ENCODE measurements at regions not wholly inside any gene's neighbourhood (a gene's known extent, or its start where the extent isn't known, plus 50 kb on each side); places are given as distances from the start of the nearest gene placed in this dataset.

GRCh38 chr4:187480146-187481145 lies 515.1 kb upstream of the ZFP42 start:
- POLR2A ChIA-PET, result no interaction called here
- intact Hi-C loops (cut with DNase I, micrococcal nuclease), result no loop called here
- Histone ChIP-seq H3K27ac (ENCODE audit: low read depth in 1 of 2, low read length in 2 of 2) (no peak overlapping the region), H3K4me3 (ENCODE audit: low read length) (no peak overlapping the region), H3K4me1 (ENCODE audit: insufficient read depth, low read length) (no peaks in the 10 kb centered on the region), H3K27me3 (ENCODE audit: control insufficient read depth in 1 of 2, insufficient read depth in 2 of 2, low read length in 2 of 2) (no peaks in the 10 kb centered on the region), H3K9me3 (ENCODE audit: control insufficient read depth in 1 of 2, insufficient read depth in 1 of 2, low read length in 2 of 2) (peaks cover 0 to 3% of the 10 kb centered on the region in 2 experiments), H3K36me3 (ENCODE audit: insufficient read depth, low read length) (no peaks in the 10 kb centered on the region)
- Mint-ChIP-seq H3K4me1 (ENCODE audit: low read depth) (no peaks in the 10 kb centered on the region), H3K36me3 (ENCODE audit: low read depth) (no peaks in the 10 kb centered on the region), H3K27me3 (no peaks in the 10 kb centered on the region), H3K4me3 (no peak overlapping the region), H3K9me3 (peaks cover 3% of the 10 kb centered on the region), H3K27ac (no peak overlapping the region)
- TF ChIP-seq CTCF (IDR thresholded peaks at IDR 0.05), result no peak
- no peak for DNase-seq
- CTCF ChIA-PET, result no interaction called here
- no peak for ATAC-seq (ENCODE audit: poor library complexity)

- Histone ChIP-seq H3K27me3 (ENCODE audit: control insufficient read depth in 1 of 2, insufficient read depth in 2 of 2, low read length in 2 of 2) (no peaks in the 10 kb centered on the region), H3K4me1 (ENCODE audit: insufficient read depth, low read length) (no peaks in the 10 kb centered on the region), H3K4me3 (ENCODE audit: low read length) (no peak overlapping the region), H3K27ac (ENCODE audit: low read depth in 1 of 2, low read length in 2 of 2) (no peak overlapping the region), H3K9me3 (ENCODE audit: control insufficient read depth in 1 of 2, insufficient read depth in 1 of 2, low read length in 2 of 2) (peaks cover 0 to 7% of the 10 kb centered on the region in 2 experiments), H3K36me3 (ENCODE audit: insufficient read depth, low read length) (no peaks in the 10 kb centered on the region)
- intact Hi-C loops (cut with DNase I, micrococcal nuclease), result no loop called here
- no peak for ATAC-seq (ENCODE audit: poor library complexity)
- TF ChIP-seq CTCF (IDR thresholded peaks at IDR 0.05), result no peak
- Mint-ChIP-seq H3K27me3 (no peaks in the 10 kb centered on the region), H3K4me3 (no peak overlapping the region), H3K9me3 (peaks cover 6% of the 10 kb centered on the region), H3K4me1 (ENCODE audit: low read depth) (no peaks in the 10 kb centered on the region), H3K36me3 (ENCODE audit: low read depth) (no peaks in the 10 kb centered on the region), H3K27ac (no peak overlapping the region)
- no peak for DNase-seq
- ChIA-PET CTCF (no interaction called here), POLR2A (no interaction called here)
Measured at GRCh38 chr4:187484186-187484585, 511.4 kb upstream of the ZFP42 start.

GRCh38 chr4:187485676-187486075 lies 509.9 kb upstream of the ZFP42 start:
- Histone ChIP-seq H3K4me1 (ENCODE audit: insufficient read depth, low read length) (no peaks in the 10 kb centered on the region), H3K9me3 (ENCODE audit: control insufficient read depth in 1 of 2, insufficient read depth in 1 of 2, low read length in 2 of 2) (peaks cover 0 to 7% of the 10 kb centered on the region in 2 experiments), H3K4me3 (ENCODE audit: low read length) (no peak overlapping the region), H3K27me3 (ENCODE audit: control insufficient read depth in 1 of 2, insufficient read depth in 2 of 2, low read length in 2 of 2) (no peaks in the 10 kb centered on the region), H3K27ac (ENCODE audit: low read depth in 1 of 2, low read length in 2 of 2) (no peak overlapping the region), H3K36me3 (ENCODE audit: insufficient read depth, low read length) (no peaks in the 10 kb centered on the region)
- Mint-ChIP-seq H3K36me3 (ENCODE audit: low read depth) (no peaks in the 10 kb centered on the region), H3K4me3 (no peak overlapping the region), H3K4me1 (ENCODE audit: low read depth) (no peaks in the 10 kb centered on the region), H3K9me3 (peaks cover 8% of the 10 kb centered on the region), H3K27ac (no peak overlapping the region), H3K27me3 (no peaks in the 10 kb centered on the region)
- intact Hi-C loops (cut with DNase I, micrococcal nuclease), result no loop called here
- DNase-seq (no peak), ATAC-seq (ENCODE audit: poor library complexity) (no peak)
- ChIA-PET POLR2A (no interaction called here), CTCF (no interaction called here)
- TF ChIP-seq CTCF (IDR thresholded peaks at IDR 0.05), result no peak
